HEK293 (cell line): ENCODE measurements at regions not wholly inside any gene's neighbourhood (a gene's known extent, or its start where the extent isn't known, plus 50 kb on each side); places are given as distances from the start of the nearest gene placed in this dataset.

ENCODE experiments used
- YY1 ChIP-seq: fragments of 450-650 bp; formaldehyde crosslinking; IDR thresholded peaks from 2 replicates; pipeline ENCODE4 v1.5.1; 2018; ENCODE audit warnings: missing biosample characterization, missing genetic modification characterization
- ZBTB7A ChIP-seq: fragments of 450-650 bp; formaldehyde crosslinking; IDR thresholded peaks from 2 replicates; pipeline ENCODE4 v1.5.1; 2016; ENCODE audit warnings: low read depth, missing biosample characterization, missing genetic modification characterization
- ZNF155 ChIP-seq: fragments of 450-650 bp; formaldehyde crosslinking; IDR thresholded peaks from 2 replicates; pipeline ENCODE4 v1.5.1; 2016; ENCODE audit warnings: missing biosample characterization, missing genetic modification characterization
- ZNF202 ChIP-seq: fragments of 450-650 bp; formaldehyde crosslinking; IDR thresholded peaks from 2 replicates; pipeline ENCODE4 v1.5.1; 2016; ENCODE audit warnings: missing biosample characterization, missing genetic modification characterization, borderline replicate concordance
- ZNF510 ChIP-seq: fragments of 450-650 bp; formaldehyde crosslinking; IDR thresholded peaks from 2 replicates; pipeline ENCODE4 v1.5.1; 2018; ENCODE audit warnings: mild to moderate bottlenecking, missing genetic modification characterization, missing biosample characterization; ENCODE audit not compliant: insufficient replicate concordance
- ZNF560 ChIP-seq: fragments of 450-650 bp; formaldehyde crosslinking; IDR thresholded peaks from 2 replicates; pipeline ENCODE4 v1.5.1; 2017; ENCODE audit warnings: missing biosample characterization, missing genetic modification characterization, borderline replicate concordance
- ZNF670 ChIP-seq: fragments of 450-650 bp; formaldehyde crosslinking; IDR thresholded peaks from 2 replicates; pipeline ENCODE4 v1.5.1; 2016; ENCODE audit warnings: missing biosample characterization, missing genetic modification characterization, low read depth
- TF ChIP-seq, protein P1 (sequence below): fragments of 450-650 bp; formaldehyde crosslinking; IDR thresholded peaks from 2 replicates; pipeline ENCODE4 v1.5.1; 2016; ENCODE audit warnings: missing biosample characterization, missing genetic modification characterization
- TF ChIP-seq, protein P2 (sequence below): fragments of 450-650 bp; formaldehyde crosslinking; optimal IDR thresholded peaks from 2 replicates; pipeline ENCODE3; 2016; ENCODE audit warnings: missing biosample characterization, mild to moderate bottlenecking, missing genetic modification characterization

DNA sequence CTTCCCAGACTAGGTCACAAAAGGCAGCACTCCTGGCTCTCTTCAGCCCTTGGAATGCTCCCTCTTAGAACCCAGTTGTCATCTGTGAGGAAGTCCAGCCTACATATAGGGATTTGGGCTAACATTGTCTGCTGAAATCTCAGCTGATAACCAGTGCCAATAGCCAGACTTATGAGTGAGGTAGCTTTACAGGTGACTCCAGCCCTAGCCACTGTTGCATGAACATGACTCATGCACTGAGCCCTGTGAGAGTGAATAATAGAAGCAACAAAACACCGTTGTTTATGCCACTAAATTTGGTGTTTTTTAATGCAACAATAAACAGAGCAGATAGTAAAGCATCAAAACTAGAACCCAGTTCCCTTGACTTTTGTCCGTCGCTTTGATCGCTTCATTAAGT is 433.2 kb downstream of the STIM2 start:
- TF ChIP-seq, protein P1, sequence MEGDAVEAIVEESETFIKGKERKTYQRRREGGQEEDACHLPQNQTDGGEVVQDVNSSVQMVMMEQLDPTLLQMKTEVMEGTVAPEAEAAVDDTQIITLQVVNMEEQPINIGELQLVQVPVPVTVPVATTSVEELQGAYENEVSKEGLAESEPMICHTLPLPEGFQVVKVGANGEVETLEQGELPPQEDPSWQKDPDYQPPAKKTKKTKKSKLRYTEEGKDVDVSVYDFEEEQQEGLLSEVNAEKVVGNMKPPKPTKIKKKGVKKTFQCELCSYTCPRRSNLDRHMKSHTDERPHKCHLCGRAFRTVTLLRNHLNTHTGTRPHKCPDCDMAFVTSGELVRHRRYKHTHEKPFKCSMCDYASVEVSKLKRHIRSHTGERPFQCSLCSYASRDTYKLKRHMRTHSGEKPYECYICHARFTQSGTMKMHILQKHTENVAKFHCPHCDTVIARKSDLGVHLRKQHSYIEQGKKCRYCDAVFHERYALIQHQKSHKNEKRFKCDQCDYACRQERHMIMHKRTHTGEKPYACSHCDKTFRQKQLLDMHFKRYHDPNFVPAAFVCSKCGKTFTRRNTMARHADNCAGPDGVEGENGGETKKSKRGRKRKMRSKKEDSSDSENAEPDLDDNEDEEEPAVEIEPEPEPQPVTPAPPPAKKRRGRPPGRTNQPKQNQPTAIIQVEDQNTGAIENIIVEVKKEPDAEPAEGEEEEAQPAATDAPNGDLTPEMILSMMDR (tag by site-specific recombination): no peak
- TF ChIP-seq ZNF560: no peak
- TF ChIP-seq, protein P2, sequence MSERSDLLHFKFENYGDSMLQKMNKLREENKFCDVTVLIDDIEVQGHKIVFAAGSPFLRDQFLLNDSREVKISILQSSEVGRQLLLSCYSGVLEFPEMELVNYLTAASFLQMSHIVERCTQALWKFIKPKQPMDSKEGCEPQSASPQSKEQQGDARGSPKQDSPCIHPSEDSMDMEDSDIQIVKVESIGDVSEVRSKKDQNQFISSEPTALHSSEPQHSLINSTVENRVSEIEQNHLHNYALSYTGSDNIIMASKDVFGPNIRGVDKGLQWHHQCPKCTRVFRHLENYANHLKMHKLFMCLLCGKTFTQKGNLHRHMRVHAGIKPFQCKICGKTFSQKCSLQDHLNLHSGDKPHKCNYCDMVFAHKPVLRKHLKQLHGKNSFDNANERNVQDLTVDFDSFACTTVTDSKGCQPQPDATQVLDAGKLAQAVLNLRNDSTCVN: no peak
- TF ChIP-seq ZBTB7A (tag by site-specific recombination): no peak
- no peak for TF ChIP-seq ZNF670 (tag by site-specific recombination)
- no peak for TF ChIP-seq ZNF155 (tag by site-specific recombination)
- no peak for TF ChIP-seq ZNF202 (tag by site-specific recombination)
- no peak for TF ChIP-seq YY1 (tag by site-specific recombination)
- TF ChIP-seq ZNF510 (tag by site-specific recombination): no peak
